ENCODE measurements at regions not wholly inside any gene's neighbourhood (a gene's known extent, or its start where the extent isn't known, plus 50 kb on each side); places are given as distances from the start of the nearest gene placed in this dataset.

- BruUV-seq (replicated peaks) = no TSS peak
- no peak for ATAC-seq
- POLR2A ChIA-PET = no interaction called here
- H3K9me3 ChIP-seq (ENCODE audit: control insufficient read depth in 1 of 2, insufficient read depth in 1 of 2, low read depth in 1 of 2, low read length in 2 of 2) = no peaks in the 10 kb centered on the region
- intact Hi-C loops (cut with micrococcal nuclease) = no loop called here
- TF ChIP-seq EZH2phosphoT487 (IDR thresholded peaks at IDR 0.05; ENCODE audit: borderline replicate concordance) (no peak), RAD21 (IDR thresholded peaks at IDR 0.05; ENCODE audit: low read depth) (no peak), ZBTB33 (IDR thresholded peaks at IDR 0.05; ENCODE audit: extremely low read depth, insufficient replicate concordance, low read length) (no peak), REST (IDR thresholded peaks at IDR 0.05; ENCODE audit: low read depth) (no peak), FOSL1 (IDR thresholded peaks at IDR 0.05; ENCODE audit: low read depth) (no peak), ZNF274 (IDR thresholded peaks at IDR 0.05; ENCODE audit: low read depth, low read length) (no peak), JUND (IDR thresholded peaks at IDR 0.05) (no peak), POLR2A (IDR thresholded peaks at IDR 0.05; ENCODE audit: borderline replicate concordance, extremely low read depth, insufficient read depth, insufficient read length) (no peak), CEBPB (IDR thresholded peaks at IDR 0.05; ENCODE audit: low read depth) (no peak), SRF (IDR thresholded peaks at IDR 0.05; ENCODE audit: low read depth) (no peak), CTCF (IDR thresholded peaks at IDR 0.05 in 2 of 3, conservative IDR thresholded peaks at IDR 0.05 in 1 of 3; ENCODE audit: borderline replicate concordance in 1 of 3, insufficient read depth in 1 of 3, low read depth in 2 of 3, low read length in 2 of 3) (no peak), SIN3A (IDR thresholded peaks at IDR 0.05; ENCODE audit: low read depth) (no peak), TCF7L2 (IDR thresholded peaks at IDR 0.05; ENCODE audit: borderline replicate concordance, extremely low read depth, insufficient read depth, insufficient read length) (no peak), YY1 (IDR thresholded peaks at IDR 0.05; ENCODE audit: extremely low read depth, insufficient replicate concordance, low read depth, low read length) (no peak), SP1 (IDR thresholded peaks at IDR 0.05; ENCODE audit: low read depth) (no peak), ELF1 (IDR thresholded peaks at IDR 0.05; ENCODE audit: borderline replicate concordance, low read depth) (no peak), EZH2 (IDR thresholded peaks at IDR 0.05) (no peak), ATF3 (IDR thresholded peaks at IDR 0.05) (no peak)
- no peak overlapping the region for H3K27ac ChIP-seq (ENCODE audit: low read depth, low read length)
- H3K4me1 ChIP-seq (ENCODE audit: control insufficient read depth in 1 of 2, insufficient read depth in 2 of 2, low read length in 2 of 2) = no peaks in the 10 kb centered on the region
- DNase-seq (ENCODE audit: low read depth, low spot score) = no peak
- H3K9me2 ChIP-seq (ENCODE audit: insufficient read depth) = no peaks in the 10 kb centered on the region
- H3K79me2 ChIP-seq (ENCODE audit: insufficient read depth, low read length) = no peaks in the 10 kb centered on the region
- H3K36me3 ChIP-seq (ENCODE audit: control insufficient read depth in 1 of 2, insufficient read depth in 2 of 2, low read length in 2 of 2) = no peaks in the 10 kb centered on the region
- no peak overlapping the region for H2AFZ ChIP-seq (ENCODE audit: low read depth, low read length, poor library complexity, severe bottlenecking)
- H3K4me3 ChIP-seq (replicated peaks in 1 of 2; ENCODE audit: low read depth in 1 of 2, low read length in 2 of 2) = no peak overlapping the region
- RAD21 ChIA-PET (ENCODE audit: low non-redundant PET in 1 of 2, low total read pairs in 2 of 2, uncharacterized antibody in 2 of 2, unreplicated experiment in 2 of 2) = no interaction called here
- CTCF ChIA-PET = no interaction called here
- no peak overlapping the region for H3K9ac ChIP-seq (ENCODE audit: low read length)
- no peaks in the 10 kb centered on the region for H3K27me3 ChIP-seq (ENCODE audit: insufficient read depth, low read length)
- no peaks in the 10 kb centered on the region for H4K20me1 ChIP-seq (ENCODE audit: insufficient read depth)
- no peak overlapping the region for H3K4me2 ChIP-seq (ENCODE audit: low read length)
These were observed 563.0 kb downstream of the SI start for GRCh38 chr3:164515256-164515655.

All from HCT116 (cell line).